ENCODE measurements at regions not wholly inside any gene's neighbourhood (a gene's known extent, or its start where the extent isn't known, plus 50 kb on each side); places are given as distances from the start of the nearest gene placed in this dataset.
"Not testable (repeated sequence)": the region's sequence is repeated elsewhere in the genome, so short reads cannot be mapped to it uniquely, and the experiment has no call there.

GRCh38 chr6:22378536-22378935 lies 81.7 kb upstream of the PRL start:
- not testable (repeated sequence) for TF ChIP-seq CTCF (IDR thresholded peaks at IDR 0.05); ZNF138 (CRISPR knock-in tag; conservative IDR thresholded peaks at IDR 0.05); IRF2 (CRISPR knock-in tag; IDR thresholded peaks at IDR 0.05; ENCODE audit: borderline replicate concordance, low read depth); ATF1 (CRISPR knock-in tag; IDR thresholded peaks at IDR 0.05); TEAD1 (CRISPR knock-in tag; IDR thresholded peaks at IDR 0.05); ZNF232 (CRISPR knock-in tag; IDR thresholded peaks at IDR 0.05); NR1H2 (CRISPR knock-in tag; IDR thresholded peaks at IDR 0.05); ZNF121 (CRISPR knock-in tag; IDR thresholded peaks at IDR 0.05); MAX (CRISPR knock-in tag; IDR thresholded peaks at IDR 0.05); ATF2 (CRISPR knock-in tag; IDR thresholded peaks at IDR 0.05; ENCODE audit: borderline replicate concordance, low read depth); NFE2L1 (CRISPR knock-in tag; IDR thresholded peaks at IDR 0.05)
